ENCODE measurements at regions not wholly inside any gene's neighbourhood (a gene's known extent, or its start where the extent isn't known, plus 50 kb on each side); places are given as distances from the start of the nearest gene placed in this dataset.

DNA sequence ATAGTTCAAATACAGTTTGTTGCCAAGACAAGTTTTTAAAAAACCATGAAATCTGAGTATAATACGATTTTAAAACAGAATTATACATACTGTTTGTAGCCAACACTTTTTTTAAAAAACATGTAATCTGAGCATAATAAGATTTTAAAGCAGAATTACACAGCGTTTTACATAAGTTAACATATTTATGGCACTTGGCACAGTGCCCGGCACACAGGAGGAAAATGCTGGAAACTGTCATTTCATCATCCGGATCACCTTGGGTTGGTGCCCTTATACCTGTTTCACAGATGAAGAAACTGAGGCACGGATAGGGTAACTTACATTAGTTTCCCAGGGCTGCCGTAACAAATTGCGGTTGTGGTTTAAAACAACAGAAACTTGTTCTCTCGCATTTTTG, 193.0 kb downstream of the BMP7 start:
- no peaks in the 10 kb centered on the region for H3K9me3 ChIP-seq
- H3K27ac ChIP-seq: no peak overlapping the region
- no peak for DNase-seq
- TF ChIP-seq, protein P1, sequence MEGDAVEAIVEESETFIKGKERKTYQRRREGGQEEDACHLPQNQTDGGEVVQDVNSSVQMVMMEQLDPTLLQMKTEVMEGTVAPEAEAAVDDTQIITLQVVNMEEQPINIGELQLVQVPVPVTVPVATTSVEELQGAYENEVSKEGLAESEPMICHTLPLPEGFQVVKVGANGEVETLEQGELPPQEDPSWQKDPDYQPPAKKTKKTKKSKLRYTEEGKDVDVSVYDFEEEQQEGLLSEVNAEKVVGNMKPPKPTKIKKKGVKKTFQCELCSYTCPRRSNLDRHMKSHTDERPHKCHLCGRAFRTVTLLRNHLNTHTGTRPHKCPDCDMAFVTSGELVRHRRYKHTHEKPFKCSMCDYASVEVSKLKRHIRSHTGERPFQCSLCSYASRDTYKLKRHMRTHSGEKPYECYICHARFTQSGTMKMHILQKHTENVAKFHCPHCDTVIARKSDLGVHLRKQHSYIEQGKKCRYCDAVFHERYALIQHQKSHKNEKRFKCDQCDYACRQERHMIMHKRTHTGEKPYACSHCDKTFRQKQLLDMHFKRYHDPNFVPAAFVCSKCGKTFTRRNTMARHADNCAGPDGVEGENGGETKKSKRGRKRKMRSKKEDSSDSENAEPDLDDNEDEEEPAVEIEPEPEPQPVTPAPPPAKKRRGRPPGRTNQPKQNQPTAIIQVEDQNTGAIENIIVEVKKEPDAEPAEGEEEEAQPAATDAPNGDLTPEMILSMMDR (IDR thresholded peaks at IDR 0.05): no peak
- TF ChIP-seq POLR2A (IDR thresholded peaks at IDR 0.05): no peak
- no peak for TF ChIP-seq EP300 (IDR thresholded peaks at IDR 0.05)
- intact Hi-C loops (cut with DNase I): no loop called here
- H3K4me3 ChIP-seq: no peak overlapping the region
- 49 to 60% (median 53%) methylated on average over 8 of the region's 8 CpGs for WGBS, 3 donors
- no peaks in the 10 kb centered on the region for H3K27me3 ChIP-seq
- no peaks in the 10 kb centered on the region for H3K4me1 ChIP-seq (ENCODE audit: insufficient read depth)
- no peaks in the 10 kb centered on the region for H3K36me3 ChIP-seq

DNA sequence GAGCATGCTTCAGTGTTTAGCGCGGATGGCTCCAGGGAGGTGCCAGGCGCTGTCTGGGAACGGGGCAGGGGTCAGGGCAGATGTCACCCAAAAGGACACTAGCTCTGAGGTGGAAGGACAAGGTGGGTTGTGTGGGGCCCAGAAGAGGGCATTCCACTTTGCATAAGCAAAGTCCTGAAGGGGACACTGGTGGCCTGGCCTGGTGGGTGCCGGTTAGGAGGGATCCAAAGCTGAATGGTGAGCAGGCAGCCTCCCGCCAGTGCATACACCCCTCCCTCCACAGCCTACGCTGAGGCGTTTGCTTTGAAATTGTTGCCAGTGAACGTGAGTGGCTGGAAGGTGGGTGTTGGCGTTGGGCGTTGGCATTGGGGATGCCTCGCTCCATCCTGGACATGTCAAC, 192.1 kb downstream of the BMP7 start:
- no peaks in the 10 kb centered on the region for H3K27me3 ChIP-seq
- intact Hi-C loops (cut with DNase I): no loop called here

DNA sequence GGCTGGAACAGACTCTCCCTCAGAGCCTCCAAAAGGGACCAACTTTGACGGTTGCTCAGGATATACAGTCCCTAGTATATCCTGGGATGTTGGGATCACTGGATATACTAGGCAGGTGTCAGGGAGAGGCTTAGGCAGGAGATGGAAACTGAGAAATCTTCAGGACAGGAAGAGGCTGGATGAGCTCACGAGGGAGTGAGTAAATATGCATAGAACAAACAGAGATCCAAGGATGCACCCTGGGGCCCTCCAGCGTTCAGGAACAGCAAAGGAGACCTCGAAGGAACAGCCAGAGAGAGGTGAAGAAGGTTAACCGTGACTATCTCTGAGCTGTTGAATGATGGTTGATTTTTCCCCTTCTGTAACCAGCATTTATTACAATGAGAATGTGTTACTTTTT, 191.3 kb downstream of the BMP7 start:
- Histone ChIP-seq H3K9me3 (no peaks in the 10 kb centered on the region), H3K27ac (no peak overlapping the region), H3K36me3 (no peaks in the 10 kb centered on the region), H3K4me1 (ENCODE audit: insufficient read depth) (no peaks in the 10 kb centered on the region), H3K27me3 (no peaks in the 10 kb centered on the region), H3K4me3 (no peak overlapping the region)
- intact Hi-C loops (cut with DNase I): no loop called here
- WGBS, 3 donors: 63 to 80% (median 77%) methylated on average over 5 of the region's 5 CpGs
- no peak for DNase-seq
- TF ChIP-seq POLR2A (IDR thresholded peaks at IDR 0.05) (no peak), EP300 (IDR thresholded peaks at IDR 0.05) (no peak)
- TF ChIP-seq, protein P1 (IDR thresholded peaks at IDR 0.05): no peak

More for the DNA sequence above, 192.1 kb downstream of the BMP7 start:
- no peak overlapping the region for H3K4me3 ChIP-seq
- no peak for DNase-seq
- no peak overlapping the region for H3K27ac ChIP-seq
- no peaks in the 10 kb centered on the region for H3K36me3 ChIP-seq
- WGBS, 3 donors: 71 to 83% (median 83%) methylated on average over 11 to 12 of the region's 12 CpGs
- H3K9me3 ChIP-seq: no peaks in the 10 kb centered on the region
- no peak for TF ChIP-seq EP300 (IDR thresholded peaks at IDR 0.05)
- TF ChIP-seq, protein P1 (IDR thresholded peaks at IDR 0.05): no peak
- no peak for TF ChIP-seq POLR2A (IDR thresholded peaks at IDR 0.05)
- no peaks in the 10 kb centered on the region for H3K4me1 ChIP-seq (ENCODE audit: insufficient read depth)

DNA sequence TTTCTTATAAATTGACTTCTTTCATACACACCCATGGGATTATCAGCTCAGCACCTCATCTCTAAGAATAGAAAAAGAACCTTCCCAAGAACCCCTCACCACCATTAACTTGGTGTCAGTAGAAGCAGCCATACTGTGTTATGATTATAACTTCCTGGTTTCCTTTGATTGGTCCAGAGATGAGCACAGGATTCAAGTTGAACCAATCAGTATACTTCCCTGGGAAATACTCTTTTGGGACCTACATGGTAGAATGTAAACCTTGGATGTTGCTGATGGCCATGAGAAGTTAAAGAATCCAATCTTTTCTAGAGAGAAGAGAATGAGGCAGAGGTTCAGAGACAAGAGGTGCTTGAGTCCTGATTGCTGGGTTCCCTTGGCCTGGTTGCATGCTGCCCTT, 190.8 kb downstream of the BMP7 start:
- Histone ChIP-seq H3K4me1 (ENCODE audit: insufficient read depth) (no peaks in the 10 kb centered on the region), H3K9me3 (no peaks in the 10 kb centered on the region), H3K4me3 (no peak overlapping the region), H3K36me3 (no peaks in the 10 kb centered on the region), H3K27ac (no peak overlapping the region), H3K27me3 (no peaks in the 10 kb centered on the region)
- DNase-seq: no peak
- intact Hi-C loops (cut with DNase I): no loop called here
- TF ChIP-seq EP300 (IDR thresholded peaks at IDR 0.05) (no peak), POLR2A (IDR thresholded peaks at IDR 0.05) (no peak)
- TF ChIP-seq, protein P1 (IDR thresholded peaks at IDR 0.05): no peak
